H1 (cell line): ENCODE measurements at regions not wholly inside any gene's neighbourhood (a gene's known extent, or its start where the extent isn't known, plus 50 kb on each side); places are given as distances from the start of the nearest gene placed in this dataset.

ENCODE experiments used
- GABPA ChIP-seq: IDR thresholded peaks from 2 replicates; pipeline ENCODE4 v1.6.1; 2011; ENCODE audit warnings: mild to moderate bottlenecking, low read length, moderate library complexity, borderline replicate concordance; ENCODE audit not compliant: insufficient read depth

DNA sequence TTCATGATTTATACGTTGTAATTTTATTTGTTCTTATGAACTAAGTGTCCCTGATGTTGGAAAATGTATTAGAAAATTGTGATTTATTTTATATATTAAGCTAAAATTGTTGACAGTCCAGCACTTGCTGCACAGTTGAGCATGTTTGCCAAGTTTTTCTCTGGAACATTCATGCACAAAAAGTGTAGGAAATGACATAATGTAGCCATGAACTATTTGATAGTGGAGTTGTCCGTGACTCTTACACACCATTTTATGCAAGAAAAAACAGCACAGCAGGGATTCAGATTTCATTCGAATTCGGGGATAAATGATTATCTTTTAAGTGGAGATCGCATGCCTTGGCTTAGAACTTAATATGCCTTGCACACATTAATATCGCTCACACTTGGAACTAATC, 708.6 kb upstream of the WWC1 start (continued):
- TF ChIP-seq GABPA, result no peak
